ENCODE measurements at regions not wholly inside any gene's neighbourhood (a gene's known extent, or its start where the extent isn't known, plus 50 kb on each side); places are given as distances from the start of the nearest gene placed in this dataset.

DNA sequence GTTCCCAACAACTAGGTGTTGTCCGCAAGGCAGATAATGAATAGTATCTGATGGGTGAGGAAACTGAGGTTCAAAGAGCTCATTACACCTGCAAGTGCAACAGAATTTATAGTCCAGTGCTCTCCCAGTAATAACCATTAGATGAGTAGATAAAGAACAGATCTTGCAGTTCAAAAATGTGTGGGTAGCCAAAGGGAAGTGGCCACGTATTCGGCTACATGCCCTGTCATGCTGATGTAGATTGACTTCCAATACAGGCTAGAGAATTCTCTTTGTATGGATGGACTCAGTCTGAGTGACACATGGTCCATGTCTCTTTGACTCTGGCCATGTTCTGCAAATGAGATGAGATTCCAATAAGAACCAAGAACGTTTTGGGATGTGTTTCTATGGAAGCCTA lies 187.9 kb upstream of the LPP start:
- Histone ChIP-seq H3K4me1 (peaks cover 0 to 63% of the 10 kb centered on the region in 2 donors), H3K27me3 (no peaks in the 10 kb centered on the region), H3K36me3 (no peaks in the 10 kb centered on the region), H3K27ac (peak overlapping the region in 1 of 2 donors; percentile 72), H3K4me3 (no peak overlapping the region), H3K9me3 (no peaks in the 10 kb centered on the region)
- DNase-seq = no peak
- TF ChIP-seq, protein P1, sequence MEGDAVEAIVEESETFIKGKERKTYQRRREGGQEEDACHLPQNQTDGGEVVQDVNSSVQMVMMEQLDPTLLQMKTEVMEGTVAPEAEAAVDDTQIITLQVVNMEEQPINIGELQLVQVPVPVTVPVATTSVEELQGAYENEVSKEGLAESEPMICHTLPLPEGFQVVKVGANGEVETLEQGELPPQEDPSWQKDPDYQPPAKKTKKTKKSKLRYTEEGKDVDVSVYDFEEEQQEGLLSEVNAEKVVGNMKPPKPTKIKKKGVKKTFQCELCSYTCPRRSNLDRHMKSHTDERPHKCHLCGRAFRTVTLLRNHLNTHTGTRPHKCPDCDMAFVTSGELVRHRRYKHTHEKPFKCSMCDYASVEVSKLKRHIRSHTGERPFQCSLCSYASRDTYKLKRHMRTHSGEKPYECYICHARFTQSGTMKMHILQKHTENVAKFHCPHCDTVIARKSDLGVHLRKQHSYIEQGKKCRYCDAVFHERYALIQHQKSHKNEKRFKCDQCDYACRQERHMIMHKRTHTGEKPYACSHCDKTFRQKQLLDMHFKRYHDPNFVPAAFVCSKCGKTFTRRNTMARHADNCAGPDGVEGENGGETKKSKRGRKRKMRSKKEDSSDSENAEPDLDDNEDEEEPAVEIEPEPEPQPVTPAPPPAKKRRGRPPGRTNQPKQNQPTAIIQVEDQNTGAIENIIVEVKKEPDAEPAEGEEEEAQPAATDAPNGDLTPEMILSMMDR (IDR thresholded peaks at IDR 0.05) = no peak
- no peak for ATAC-seq
- intact Hi-C loops (cut with DNase I) = no loop called here

DNA sequence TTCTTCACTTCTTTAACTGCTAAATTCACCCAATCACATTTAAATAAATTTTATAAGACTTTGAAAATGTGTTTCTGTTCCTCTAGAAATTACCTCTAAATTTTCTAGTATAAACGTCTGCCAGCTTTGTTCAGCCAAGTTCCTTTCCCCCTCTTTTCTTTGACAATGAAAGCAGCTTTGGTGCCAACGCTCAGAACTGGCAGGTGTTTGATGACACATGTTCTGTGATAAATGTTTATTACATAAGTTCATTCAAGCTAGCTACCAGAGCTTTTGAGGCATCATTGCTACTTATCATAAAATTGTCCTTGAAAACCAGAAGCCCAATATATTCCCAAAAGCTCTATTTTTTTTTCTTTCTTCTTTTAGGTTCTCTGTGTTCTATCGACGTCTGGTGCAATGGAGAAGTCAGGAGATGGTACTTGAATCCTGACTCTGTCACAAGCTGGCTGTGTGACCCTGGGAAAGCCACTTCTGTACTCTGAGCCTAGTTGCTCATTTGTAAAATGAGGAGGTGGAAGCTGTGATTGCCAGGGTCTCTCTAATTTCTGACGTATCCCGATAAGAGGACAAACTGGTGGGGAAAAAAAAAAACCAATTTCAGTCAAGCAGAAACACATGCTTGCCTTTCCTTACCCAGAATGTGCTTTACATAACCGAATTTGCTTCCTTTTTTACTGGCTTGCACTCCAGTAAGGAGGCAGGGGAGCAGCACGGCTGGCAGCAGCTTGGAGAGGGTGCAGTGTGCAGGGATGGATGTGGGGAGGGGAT lies 187.1 kb upstream of the LPP start:
- TF ChIP-seq, protein P1 (IDR thresholded peaks at IDR 0.05) = no peak
- H3K27ac ChIP-seq = peak overlapping the region in 1 of 2 donors; percentile 72
- H3K4me3 ChIP-seq = no peak overlapping the region
- H3K4me1 ChIP-seq = peaks cover 0 to 63% of the 10 kb centered on the region in 2 donors
- H3K27me3 ChIP-seq = no peaks in the 10 kb centered on the region
- H3K9me3 ChIP-seq = no peaks in the 10 kb centered on the region
- intact Hi-C loops (cut with DNase I) = no loop called here
- H3K36me3 ChIP-seq = no peaks in the 10 kb centered on the region
- no peak for ATAC-seq
- DNase-seq = peak in 1 of 4 donors; percentile 58

DNA sequence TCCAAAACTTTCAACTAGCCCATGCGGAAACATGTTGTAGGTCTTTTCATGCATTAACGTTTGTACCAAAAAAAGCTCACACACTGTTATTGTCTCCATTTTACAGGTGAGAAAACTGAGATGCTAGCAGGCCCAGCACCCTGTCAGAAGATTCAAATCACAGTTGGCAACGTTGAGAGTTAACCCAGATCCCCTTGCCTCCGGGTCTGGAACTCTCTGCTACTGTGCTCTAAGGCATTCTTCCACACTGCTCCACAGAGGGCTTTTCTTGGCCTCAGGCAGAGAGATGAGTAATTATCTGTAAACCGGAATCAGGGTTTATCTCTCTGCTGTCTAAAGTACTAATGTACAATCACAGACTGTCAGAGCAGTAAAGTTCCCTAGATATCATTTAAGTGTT lies 186.0 kb upstream of the LPP start:
- Histone ChIP-seq H3K27me3 (no peaks in the 10 kb centered on the region), H3K9me3 (no peaks in the 10 kb centered on the region), H3K36me3 (no peaks in the 10 kb centered on the region), H3K4me1 (peaks cover 0 to 55% of the 10 kb centered on the region in 2 donors), H3K4me3 (no peak overlapping the region), H3K27ac (peak overlapping the region in 1 of 2 donors; percentile 55)
- no peak for DNase-seq
- intact Hi-C loops (cut with DNase I) = no loop called here
- TF ChIP-seq, protein P1 (IDR thresholded peaks at IDR 0.05) = no peak
- peak; percentile 19 for ATAC-seq

DNA sequence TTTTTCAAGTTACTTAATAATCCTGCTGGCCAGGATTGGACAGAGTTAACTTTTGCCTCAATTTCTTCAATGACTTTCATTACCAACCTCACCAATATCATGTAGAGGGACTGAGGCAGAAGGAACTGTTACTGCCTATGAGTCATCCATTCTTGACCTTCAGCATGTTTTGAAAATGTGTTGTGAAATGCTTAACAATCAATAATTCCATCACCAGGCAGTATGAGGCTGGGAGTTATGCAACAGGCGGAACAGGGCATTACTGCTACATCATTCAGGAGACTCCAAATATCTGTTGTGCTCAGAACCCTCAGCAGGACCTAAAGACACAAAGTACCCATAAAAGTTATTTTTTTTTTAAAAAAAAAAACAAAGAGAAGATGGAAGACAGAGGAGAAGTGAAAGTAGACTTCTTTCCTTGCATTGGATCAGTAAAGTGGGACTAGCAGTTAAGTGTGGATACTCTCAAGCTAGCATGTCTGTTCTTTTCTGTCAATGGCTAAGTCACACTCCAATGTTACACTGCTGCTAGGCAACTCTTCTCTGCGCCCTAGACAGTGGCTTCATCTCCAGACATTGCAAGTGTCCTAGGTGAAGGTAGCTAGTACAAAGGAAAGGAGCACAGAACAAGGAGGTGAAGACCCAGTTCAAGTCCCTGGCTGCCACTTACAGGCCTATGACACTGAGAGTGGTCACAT lies 184.9 kb upstream of the LPP start:
- no peaks in the 10 kb centered on the region for H3K9me3 ChIP-seq
- DNase-seq (no peak), ATAC-seq (peak; percentile 81)
- no peak overlapping the region for H3K4me3 ChIP-seq
- H3K4me1 ChIP-seq = peaks cover 0 to 44% of the 10 kb centered on the region in 2 donors
- TF ChIP-seq, protein P1 (IDR thresholded peaks at IDR 0.05) = no peak
- peak overlapping the region in 1 of 2 donors; percentile 55 for H3K27ac ChIP-seq
- no peaks in the 10 kb centered on the region for H3K36me3 ChIP-seq
- H3K27me3 ChIP-seq = no peaks in the 10 kb centered on the region
- intact Hi-C loops (cut with DNase I) = no loop called here

DNA sequence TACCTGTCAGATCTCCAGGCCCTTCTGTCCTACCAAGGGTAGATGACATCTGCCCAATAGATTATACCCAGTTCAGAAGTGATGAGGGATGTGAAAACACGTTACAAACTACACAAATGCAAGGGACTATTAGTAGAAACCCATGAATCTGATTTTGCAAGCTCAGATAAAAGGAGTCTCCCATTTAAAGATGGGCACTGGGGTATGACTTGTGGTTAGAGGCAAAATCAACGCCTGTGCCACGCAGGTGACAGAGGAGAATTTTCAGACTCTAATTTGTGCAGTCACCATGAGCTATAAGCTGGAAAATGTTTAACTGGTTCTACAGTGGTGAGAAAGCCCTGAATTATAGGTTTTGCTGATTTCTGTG lies 184.4 kb upstream of the LPP start:
- DNase-seq (no peak), ATAC-seq (no peak)
- Histone ChIP-seq H3K4me3 (no peak overlapping the region), H3K27me3 (no peaks in the 10 kb centered on the region), H3K36me3 (no peaks in the 10 kb centered on the region), H3K27ac (peak overlapping the region in 1 of 2 donors; percentile 55), H3K4me1 (peaks cover 0 to 39% of the 10 kb centered on the region in 2 donors), H3K9me3 (no peaks in the 10 kb centered on the region)
- TF ChIP-seq, protein P1 (IDR thresholded peaks at IDR 0.05) = no peak
- intact Hi-C loops (cut with DNase I) = no loop called here
